BE2C (cell line): ENCODE measurements at regions not wholly inside any gene's neighbourhood (a gene's known extent, or its start where the extent isn't known, plus 50 kb on each side); places are given as distances from the start of the nearest gene placed in this dataset.

Experiments used
- DNase-seq: peaks from one replicate; pipeline ENCODE4 v3.0.0-alpha.2; 2020
- H3K27me3 ChIP-seq: fragments of 250-450 bp; sonication (Bioruptor Pico); 2 replicates; pipeline ENCODE4 v1.5.1; 2020; ENCODE audit warnings: mild to moderate bottlenecking
- H3K36me3 ChIP-seq: fragments of 250-450 bp; sonication (Bioruptor Pico); 2 replicates; pipeline ENCODE4 v1.5.1; 2020; ENCODE audit warnings: mild to moderate bottlenecking
- H3K4me1 ChIP-seq: fragments of 250-450 bp; sonication (Bioruptor Pico); 2 replicates; pipeline ENCODE4 v1.5.1; 2020
- H3K4me3 ChIP-seq: 2 replicates; pipeline ENCODE4 v1.5.1; 2011; ENCODE audit warnings: low read depth, low read length
- H3K9me3 ChIP-seq: fragments of 250-450 bp; sonication (Bioruptor Pico); 2 replicates; pipeline ENCODE4 v1.5.1; 2020
- TF ChIP-seq, protein P1 (sequence below): IDR thresholded peaks from 2 replicates; pipeline ENCODE4 v1.5.1; 2012; ENCODE audit warnings: mild to moderate bottlenecking, low read depth, low read length

DNA sequence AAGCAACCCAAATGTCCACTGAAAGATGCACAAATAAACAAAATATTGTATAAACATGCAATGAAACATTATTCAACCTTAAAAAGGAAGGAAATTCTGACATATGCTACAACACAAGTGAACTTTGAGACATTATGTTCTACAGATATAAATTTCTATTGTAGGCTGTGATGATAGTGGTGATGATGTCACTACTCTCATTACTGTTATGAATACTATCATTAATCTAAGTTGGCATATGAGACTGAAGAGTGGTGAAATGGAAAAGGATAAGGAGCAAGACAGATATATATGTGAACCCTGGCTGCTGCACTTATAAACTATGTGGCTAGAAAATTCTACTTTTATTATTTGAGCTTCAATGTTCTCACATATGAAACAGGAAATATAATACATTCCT, 360.2 kb downstream of the TFAP2A start:
- Histone ChIP-seq H3K36me3 (no peaks in the 10 kb centered on the region), H3K27me3 (no peaks in the 10 kb centered on the region), H3K4me3 (no peak overlapping the region), H3K9me3 (no peaks in the 10 kb centered on the region), H3K4me1 (no peaks in the 10 kb centered on the region)
- TF ChIP-seq, protein P1, sequence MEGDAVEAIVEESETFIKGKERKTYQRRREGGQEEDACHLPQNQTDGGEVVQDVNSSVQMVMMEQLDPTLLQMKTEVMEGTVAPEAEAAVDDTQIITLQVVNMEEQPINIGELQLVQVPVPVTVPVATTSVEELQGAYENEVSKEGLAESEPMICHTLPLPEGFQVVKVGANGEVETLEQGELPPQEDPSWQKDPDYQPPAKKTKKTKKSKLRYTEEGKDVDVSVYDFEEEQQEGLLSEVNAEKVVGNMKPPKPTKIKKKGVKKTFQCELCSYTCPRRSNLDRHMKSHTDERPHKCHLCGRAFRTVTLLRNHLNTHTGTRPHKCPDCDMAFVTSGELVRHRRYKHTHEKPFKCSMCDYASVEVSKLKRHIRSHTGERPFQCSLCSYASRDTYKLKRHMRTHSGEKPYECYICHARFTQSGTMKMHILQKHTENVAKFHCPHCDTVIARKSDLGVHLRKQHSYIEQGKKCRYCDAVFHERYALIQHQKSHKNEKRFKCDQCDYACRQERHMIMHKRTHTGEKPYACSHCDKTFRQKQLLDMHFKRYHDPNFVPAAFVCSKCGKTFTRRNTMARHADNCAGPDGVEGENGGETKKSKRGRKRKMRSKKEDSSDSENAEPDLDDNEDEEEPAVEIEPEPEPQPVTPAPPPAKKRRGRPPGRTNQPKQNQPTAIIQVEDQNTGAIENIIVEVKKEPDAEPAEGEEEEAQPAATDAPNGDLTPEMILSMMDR: no peak
- DNase-seq: no peak

DNA sequence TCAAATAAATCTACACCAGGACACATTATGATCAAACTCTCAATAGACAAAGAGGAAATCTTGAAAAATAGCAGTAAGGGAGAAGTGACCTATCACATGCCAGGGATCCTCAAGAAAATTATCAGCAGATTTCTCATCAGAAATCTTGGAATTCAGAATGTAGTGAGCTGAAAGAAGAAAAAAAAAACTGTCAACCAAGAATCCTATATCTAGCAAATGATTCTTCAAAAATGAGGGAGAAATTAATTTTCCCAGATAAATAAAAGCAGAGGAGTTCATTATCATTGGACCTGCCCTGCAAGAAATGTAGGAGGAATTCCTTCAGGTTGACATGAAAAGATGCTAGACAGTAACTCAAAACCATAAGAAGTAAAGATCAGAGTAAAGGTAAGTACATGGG, 363.6 kb downstream of the TFAP2A start:
- Histone ChIP-seq H3K4me1 (no peaks in the 10 kb centered on the region), H3K9me3 (no peaks in the 10 kb centered on the region), H3K4me3 (no peak overlapping the region), H3K36me3 (no peaks in the 10 kb centered on the region), H3K27me3 (no peaks in the 10 kb centered on the region)
- DNase-seq: no peak
- TF ChIP-seq, protein P1: no peak

DNA sequence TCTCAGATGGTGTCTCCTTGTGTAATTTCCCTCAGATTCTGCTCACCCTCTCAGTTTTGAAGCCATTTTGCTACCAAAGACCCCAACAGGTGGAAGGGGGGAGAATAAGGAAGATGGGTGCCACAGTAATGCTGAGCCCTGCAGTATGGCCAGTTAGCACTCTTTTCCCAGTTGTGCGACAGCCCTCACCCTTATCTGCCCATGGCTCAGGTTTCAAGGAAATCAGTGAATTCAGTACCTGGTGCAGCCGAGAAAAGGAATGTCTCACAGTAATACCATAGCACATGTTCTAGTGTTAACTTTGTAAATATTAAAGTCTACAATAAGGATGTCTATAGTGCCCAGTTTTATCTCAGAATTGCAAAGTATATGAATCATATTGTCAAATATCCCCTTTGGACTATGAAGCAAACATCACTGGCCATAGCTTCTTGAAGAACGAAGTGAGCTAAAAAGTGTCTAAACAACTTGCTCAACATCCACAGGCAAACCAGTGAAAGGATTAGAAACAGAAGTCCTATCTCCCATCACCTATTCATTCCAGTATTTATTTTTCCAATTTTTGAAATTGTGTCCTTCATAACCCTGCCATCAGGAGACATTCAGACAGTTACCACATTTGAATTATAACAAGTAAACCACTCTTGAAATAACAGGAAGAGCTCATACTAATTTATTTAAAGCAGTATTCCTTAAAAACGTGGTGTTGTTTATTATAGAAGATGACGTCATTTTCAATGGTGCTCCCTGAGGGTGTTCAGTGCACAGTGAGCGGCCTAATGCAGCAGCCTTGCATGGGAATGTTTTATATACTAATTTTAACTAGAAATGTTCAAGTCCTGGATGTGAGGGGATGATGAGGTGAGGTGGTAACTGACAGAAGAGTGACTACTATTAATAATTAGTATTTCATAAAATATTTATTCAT, 366.2 kb downstream of the TFAP2A start:
- H3K36me3 ChIP-seq: no peaks in the 10 kb centered on the region
- H3K9me3 ChIP-seq: no peaks in the 10 kb centered on the region
- no peaks in the 10 kb centered on the region for H3K27me3 ChIP-seq
- DNase-seq: no peak
- no peaks in the 10 kb centered on the region for H3K4me1 ChIP-seq
- H3K4me3 ChIP-seq: no peak overlapping the region
- TF ChIP-seq, protein P1: no peak

DNA sequence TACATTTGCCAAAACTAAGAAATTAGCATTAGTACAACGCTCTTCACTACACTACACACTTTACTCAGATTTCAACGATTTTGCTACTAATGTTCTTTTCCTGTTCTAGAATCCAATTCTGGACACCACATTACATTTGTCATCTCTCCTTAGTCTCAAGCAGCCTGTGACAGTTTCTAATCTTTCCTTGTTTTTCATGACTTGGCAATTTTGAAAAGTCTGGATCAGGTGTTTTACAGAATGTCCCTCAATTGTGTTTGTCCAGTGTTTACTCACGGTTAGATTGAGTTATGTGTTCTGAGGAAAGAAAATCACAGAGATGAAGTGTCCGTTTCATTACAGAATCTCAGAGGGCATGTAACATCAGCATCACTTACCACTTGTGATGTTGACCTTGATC, 372.6 kb downstream of the TFAP2A start:
- H3K9me3 ChIP-seq: no peaks in the 10 kb centered on the region
- no peak for DNase-seq
- H3K4me1 ChIP-seq: no peaks in the 10 kb centered on the region
- H3K4me3 ChIP-seq: no peak overlapping the region
- H3K27me3 ChIP-seq: no peaks in the 10 kb centered on the region
- no peaks in the 10 kb centered on the region for H3K36me3 ChIP-seq
- TF ChIP-seq, protein P1: no peak

DNA sequence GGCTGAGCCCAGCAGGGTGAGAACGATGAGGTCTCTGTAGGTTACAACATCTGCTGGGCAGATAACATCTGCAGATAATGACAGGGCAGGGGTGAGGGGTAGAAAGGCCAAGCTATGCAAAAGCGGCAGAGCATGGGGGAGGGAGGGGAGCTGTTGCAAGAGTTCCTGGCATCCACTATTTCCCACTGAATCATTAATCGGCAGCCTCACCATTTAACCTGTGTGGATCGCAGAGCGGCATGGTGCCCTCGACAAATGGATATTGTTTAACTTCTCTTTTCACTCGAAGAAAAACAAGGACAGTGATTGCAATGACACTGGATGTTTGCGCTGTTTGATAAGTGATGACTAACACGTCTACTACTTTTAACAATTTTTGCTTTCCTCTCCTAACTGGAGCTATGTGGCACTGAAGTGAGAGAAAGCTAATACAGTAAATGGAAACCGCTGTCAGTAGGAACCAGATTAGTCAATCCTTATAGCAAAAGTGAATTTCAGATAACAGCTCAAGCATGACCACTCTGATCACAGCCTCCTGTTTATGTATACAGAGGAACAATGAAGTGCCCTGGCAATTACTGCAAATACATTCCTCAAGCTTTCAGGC, 381.5 kb downstream of the TFAP2A start:
- no peak for DNase-seq
- H3K9me3 ChIP-seq: no peaks in the 10 kb centered on the region
- H3K4me1 ChIP-seq: no peaks in the 10 kb centered on the region
- H3K27me3 ChIP-seq: no peaks in the 10 kb centered on the region
- H3K4me3 ChIP-seq: no peak overlapping the region
- TF ChIP-seq, protein P1: no peak
- no peaks in the 10 kb centered on the region for H3K36me3 ChIP-seq

DNA sequence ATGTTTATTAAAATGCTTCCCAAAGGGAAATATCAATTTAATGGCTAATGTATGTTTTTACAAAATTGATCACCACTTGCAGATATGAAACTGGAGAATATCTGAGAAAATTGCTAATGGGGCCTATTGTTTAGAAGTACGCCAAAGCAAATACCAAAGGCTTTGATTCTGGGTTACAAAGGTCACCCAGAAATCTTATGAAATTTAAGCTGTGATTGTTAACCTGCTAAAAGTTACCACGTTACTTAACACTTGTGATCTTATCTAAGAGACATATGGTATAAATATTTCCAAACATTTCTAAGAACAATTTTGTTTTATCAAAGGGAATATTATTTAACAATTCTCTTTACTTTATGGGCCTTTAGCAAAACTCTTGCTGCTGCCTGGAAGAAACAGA, 383.3 kb downstream of the TFAP2A start:
- no peak overlapping the region for H3K4me3 ChIP-seq
- no peaks in the 10 kb centered on the region for H3K36me3 ChIP-seq
- H3K9me3 ChIP-seq: no peaks in the 10 kb centered on the region
- H3K4me1 ChIP-seq: no peaks in the 10 kb centered on the region
- TF ChIP-seq, protein P1: no peak
- H3K27me3 ChIP-seq: no peaks in the 10 kb centered on the region
- DNase-seq: no peak
